Kidney tubule cell (primary cell): ENCODE measurements at regions not wholly inside any gene's neighbourhood (a gene's known extent, or its start where the extent isn't known, plus 50 kb on each side); places are given as distances from the start of the nearest gene placed in this dataset.
A peak's percentile ranks its signal among the peaks of the same experiment; 100 is the strongest.

ENCODE experiments used
- DNase-seq: peaks from one replicate; pipeline ENCODE4 v3.0.0-alpha.2; 2018; ENCODE audit warnings: low spot score

DNA sequence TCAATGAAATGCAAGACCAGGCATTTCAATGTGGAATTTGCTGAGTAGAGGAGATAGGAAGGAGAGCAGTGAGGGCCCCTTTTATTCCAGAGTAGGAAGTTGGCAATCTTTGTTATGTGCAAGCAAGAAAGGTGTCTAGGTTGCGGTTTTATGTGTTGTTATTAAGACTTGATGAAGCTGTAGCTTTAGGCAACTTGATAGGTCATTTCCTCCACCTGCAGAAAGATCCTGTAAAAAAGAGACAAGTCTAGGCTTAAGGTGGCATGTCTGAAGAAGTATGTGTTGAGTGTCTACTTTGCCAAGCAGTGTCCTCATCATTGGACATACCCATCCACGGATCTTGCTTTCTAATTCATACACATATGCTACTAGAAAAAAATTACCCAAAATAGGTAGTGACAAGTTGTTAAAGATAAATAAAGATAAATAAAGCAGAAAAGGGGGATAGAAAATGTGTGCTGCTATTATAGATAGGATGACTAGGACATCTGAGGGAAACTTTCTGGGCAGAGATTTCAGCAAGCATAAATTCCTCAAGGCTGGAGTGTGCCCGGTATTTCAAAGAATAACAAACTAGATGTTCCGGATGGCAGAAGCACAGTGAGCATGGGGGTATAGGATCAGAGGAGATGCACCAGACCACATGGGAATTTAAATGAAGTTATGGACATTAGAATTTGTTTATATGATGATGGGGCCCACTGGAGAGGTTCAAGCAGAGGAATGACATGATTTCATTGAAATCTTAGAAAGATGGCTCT, 335.0 kb downstream of the TGFB2 start:
- peak; percentile 44 for DNase-seq

DNA sequence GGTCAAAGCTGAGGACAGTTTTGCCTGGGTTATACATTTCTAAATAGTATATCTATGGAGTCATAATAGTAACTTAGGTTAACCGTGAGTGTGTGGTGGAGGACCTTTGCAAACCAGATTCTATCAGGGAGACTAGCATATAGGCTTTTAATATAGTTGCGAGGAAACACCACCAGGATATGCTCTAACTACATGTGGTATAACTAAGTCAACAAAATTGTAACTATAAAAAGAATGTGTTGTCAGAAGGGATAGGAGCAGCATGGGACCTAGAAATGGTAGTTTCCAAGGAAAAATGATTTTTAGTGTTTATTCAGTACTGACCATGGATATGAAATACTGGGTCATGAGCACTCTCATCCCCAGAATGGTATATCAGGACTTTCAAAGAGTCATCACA, 338.1 kb downstream of the TGFB2 start:
- no peak for DNase-seq

DNA sequence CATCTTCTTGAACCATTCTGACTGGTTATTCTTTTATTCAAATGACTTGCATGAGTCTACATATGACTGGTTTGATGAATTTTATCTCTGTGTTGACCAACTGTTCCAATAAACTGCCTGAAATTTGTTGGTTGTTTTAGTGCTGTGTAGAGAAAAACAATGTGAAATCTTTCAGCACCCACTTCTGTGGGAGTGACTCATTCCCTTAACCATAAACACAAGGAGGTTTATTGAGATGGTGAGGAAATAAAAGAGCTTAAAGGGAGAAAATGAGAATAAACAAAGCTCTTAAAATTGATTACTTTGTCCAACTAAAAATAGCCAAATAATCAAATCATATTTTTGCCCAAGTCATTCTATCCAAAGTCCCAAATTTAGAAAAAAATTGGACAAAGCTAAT, 341.1 kb downstream of the TGFB2 start:
- peak; percentile 7 for DNase-seq

DNA sequence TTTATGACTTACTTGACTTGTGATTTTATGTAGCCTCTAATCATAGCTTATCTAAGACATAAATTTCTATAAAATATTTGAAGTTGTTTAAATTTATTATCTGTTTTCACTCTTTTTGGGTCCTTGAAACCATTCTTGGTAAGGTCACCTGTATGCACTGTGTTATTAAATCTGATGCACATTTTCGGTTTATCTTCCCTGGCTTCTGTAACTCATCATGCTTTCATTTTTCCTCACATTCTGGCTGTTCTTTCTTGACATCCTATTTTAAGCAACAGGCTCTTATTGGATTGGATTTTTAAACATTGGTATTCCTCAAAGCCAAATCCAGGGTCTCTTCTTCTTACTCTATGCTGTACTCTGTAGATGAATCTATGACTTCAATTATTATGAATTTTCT, 341.6 kb downstream of the TGFB2 start:
- no peak for DNase-seq

DNA sequence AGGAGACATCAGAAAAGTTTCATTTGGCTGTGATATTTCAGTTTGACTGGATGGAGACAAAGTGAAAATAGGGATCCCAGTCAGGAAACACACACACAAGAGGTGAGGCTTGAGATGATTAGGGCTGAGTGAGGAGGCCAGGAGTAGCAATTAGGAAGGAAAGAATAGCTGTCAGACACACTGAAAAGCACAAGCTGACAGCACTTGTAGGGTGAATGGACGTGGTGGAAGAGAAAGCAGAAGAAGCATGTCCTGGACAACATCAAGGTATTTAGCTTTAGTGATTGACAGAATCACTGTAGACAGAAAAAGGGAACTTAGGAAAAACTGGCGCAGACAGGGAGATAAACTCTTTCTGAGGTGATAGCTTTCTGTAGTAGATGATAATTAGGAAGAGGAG, 347.7 kb downstream of the TGFB2 start:
- no peak for DNase-seq

DNA sequence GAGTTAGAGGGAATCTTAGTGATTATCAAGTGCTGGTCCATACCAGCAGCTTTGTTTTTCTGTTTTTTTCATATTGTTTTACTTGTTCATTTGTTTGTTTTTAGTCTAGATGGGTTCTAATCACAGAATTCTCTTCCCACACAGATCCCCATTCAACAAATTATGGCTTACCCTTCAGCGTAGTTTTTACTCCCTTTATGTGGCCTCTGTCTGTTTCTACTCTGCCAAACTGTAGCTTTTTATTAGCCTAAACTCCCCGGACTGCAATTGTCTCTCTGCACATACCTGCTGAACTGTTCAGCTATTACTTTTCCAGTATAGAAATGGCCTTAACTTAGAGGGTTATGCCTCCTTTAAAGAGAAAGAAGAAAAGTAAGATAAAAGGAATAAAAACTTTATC, 348.5 kb downstream of the TGFB2 start:
- no peak for DNase-seq

DNA sequence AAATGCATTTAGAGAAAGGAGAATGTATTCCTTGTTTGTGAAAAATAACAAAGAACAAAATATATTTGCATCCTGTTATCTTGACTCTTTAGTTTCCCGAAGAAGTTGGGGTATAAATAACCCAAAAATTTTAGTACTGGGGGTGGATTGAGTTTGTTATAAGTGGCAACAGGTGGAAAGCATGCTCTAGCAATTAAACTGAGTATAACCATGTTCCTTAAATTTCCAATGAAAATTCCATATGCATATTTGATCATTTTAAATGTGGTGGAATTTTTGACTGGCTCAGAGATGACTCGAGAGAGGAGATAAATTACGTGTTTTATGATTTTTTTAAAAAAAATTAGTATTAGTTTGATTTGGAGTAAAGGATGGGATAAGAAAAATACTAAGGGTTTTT, 348.9 kb downstream of the TGFB2 start:
- DNase-seq = no peak

DNA sequence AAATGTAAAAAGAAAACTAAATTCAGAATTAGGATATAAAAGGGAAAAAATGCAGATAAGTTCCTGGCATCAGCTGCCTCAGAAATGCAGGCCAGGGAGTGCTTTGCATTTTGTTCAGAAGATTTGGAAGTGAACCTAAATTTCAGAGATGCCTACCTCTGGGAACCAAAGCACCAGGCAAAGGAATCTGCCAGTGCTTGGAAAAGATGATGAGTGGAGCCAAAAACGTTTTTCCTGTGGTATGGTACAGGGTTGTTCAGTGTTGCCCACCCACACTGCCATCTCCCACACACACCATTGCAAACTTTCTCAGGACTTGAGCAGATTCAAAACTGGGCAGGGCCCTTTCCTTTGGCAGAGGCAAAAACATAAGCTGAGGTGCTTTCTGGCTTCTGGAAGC, 349.5 kb downstream of the TGFB2 start:
- DNase-seq = no peak

DNA sequence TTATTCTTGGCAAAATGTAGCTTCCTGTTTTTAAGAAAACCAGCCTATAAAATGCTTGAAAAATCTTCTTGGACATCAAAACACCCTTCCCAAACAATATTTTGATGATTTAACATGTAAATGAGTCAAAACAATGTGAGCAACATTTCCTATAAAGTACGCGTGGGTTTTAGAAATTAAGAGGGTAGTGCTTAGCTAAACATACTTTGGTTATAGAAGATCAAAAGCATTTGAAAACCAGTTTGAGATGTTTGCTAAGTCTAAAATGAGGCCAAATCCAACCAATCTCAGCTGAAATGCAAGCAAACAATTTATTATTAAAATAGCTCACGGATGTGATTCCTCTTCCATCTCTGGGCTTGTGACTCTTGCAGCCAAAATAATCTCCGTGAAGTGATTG, 350.4 kb downstream of the TGFB2 start:
- no peak for DNase-seq

DNA sequence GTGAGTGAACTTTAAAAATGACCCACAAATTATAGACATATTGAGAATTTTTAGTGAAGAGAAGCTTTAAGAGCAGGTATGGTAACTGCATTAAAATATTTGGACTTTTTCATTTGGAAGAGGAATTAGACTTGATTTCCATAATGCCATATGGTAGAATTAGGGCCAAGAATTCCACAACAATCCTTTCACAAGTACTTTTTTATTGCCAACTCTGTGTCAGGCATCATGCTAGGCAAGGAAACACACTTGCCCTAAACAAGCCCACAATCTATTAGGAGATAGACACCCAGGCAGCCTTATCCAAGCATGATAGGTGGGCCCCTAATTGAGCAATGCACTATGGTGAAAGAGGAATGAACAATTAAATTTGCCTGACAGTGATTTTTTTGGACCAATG, 353.0 kb downstream of the TGFB2 start:
- no peak for DNase-seq

DNA sequence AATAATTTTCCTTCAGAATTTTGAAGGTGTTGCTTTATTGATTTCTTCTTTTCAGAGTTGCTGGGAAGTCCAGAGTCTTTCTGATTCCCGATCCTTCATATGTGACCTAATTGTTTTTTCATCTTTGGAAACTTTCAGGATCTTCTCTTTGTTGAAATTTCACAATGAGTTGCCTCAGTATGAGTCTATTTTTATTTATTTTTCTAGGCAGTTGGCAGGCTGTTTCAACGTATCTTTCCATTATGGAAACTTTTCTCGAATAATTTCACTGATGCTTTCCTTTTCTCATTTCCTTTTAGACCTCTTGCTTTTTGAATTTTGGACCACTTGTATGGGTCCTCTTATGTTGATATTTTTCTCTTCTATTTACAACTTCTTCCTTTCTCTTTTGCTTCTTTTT, 354.3 kb downstream of the TGFB2 start:
- no peak for DNase-seq

DNA sequence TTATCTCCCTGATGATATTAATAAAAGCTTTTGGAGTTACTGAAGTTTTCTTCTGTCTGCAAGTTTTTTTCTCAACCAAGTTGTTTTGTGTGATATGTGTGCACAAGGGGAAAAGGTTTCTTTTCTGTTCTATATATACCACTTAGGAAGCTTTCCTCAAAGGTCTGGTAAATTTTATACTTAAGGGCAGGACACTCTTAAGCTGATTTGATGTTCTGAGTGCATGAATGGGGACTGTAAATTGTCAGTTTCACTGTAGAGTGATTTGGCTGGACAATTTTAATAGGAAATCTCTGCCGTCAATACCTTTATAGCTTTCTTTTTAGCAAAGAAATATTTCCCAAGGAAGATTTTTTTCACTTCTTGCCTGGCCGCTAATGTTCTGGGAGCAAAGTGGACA, 354.7 kb downstream of the TGFB2 start:
- no peak for DNase-seq

DNA sequence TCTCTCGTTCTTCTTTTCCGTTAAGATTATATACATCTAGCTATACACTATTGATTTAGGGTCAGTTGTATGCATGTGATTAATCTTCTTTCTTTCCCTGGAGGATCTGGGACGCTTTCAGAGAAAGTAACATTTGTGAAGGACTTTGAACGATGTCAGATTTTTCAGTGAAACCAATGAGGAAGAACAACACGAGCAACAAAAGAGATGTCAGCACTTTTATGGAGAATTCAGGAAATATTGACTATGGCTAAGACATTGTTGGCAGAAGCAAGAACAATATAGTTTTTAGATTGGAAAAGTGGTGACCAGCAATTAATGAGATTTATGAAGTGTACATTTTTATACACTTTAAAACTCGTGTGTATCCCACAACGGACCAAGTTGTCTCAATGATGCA, 355.5 kb downstream of the TGFB2 start:
- DNase-seq = no peak

DNA sequence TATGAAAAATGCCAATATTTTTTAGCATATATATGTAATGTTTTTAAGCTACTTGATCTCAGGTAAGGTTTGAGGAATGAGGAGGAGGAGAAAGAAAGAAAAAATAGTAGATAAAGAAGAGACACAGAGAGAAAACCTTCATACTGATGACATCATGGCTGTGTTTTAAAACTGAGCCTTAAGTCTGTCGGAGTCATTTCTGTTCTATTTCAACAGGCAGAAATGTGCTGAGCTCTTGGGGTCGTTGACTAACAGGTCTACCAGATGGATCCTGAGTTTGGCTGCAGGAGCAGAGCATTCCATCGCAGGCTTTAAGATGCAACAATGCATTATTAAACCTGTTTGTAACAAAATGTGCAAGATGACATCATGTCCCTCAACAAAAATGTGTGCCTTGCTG, 356.0 kb downstream of the TGFB2 start:
- DNase-seq = no peak

DNA sequence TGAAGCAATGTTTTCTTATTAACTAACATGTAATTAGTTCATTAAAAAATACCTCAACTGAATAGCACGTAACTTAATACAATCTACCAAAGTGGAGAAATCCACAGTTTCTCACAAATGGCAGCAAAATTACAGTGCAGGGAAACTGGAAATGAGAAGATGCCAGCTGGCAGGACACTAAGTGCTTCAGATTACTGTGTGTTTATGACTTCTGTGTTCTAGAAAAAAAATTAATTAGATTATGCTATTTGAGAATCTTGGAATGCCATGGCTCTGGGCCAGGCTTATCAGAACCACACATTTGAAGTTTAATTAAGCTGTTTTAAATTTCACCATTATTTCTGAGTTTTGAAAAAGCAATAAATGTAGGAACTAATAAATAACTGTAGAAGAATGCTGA, 357.6 kb downstream of the TGFB2 start:
- no peak for DNase-seq

DNA sequence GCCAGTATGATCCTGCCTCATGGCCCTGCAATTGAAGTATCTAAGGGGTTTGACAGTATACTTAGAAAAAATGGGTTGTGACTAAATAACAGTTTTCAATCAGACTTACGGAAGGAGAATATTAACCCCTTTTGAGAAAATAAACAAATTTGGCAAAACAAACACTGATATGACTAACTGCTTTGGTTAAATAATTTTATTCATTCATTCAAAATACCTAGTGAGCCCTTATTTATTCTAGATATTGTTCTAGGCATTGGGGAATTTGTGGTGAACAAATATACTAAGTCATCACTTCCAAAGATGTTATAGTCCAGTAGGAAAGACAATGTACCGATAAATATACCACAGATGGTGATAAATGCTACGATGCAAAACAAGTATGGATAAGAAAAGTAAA, 358.7 kb downstream of the TGFB2 start:
- DNase-seq = no peak

DNA sequence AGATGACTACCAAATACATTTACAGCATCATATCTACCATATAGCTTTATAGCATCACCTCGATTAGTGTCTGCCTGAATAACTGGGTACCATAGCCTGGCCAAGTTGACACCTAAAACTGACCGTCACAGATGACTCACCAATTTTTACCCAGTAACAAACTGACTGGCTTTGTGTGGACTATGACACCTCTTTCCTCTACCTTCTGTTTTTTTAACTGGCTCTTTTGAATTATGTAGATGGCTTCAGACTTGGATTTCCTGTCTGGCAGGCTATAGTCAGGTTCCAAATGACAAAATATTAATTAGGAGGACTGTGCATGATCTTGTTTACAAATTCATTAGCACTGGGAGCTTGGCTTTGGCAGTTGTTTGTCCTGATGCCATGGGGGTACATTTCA, 360.3 kb downstream of the TGFB2 start:
- DNase-seq = peak; percentile 71

DNA sequence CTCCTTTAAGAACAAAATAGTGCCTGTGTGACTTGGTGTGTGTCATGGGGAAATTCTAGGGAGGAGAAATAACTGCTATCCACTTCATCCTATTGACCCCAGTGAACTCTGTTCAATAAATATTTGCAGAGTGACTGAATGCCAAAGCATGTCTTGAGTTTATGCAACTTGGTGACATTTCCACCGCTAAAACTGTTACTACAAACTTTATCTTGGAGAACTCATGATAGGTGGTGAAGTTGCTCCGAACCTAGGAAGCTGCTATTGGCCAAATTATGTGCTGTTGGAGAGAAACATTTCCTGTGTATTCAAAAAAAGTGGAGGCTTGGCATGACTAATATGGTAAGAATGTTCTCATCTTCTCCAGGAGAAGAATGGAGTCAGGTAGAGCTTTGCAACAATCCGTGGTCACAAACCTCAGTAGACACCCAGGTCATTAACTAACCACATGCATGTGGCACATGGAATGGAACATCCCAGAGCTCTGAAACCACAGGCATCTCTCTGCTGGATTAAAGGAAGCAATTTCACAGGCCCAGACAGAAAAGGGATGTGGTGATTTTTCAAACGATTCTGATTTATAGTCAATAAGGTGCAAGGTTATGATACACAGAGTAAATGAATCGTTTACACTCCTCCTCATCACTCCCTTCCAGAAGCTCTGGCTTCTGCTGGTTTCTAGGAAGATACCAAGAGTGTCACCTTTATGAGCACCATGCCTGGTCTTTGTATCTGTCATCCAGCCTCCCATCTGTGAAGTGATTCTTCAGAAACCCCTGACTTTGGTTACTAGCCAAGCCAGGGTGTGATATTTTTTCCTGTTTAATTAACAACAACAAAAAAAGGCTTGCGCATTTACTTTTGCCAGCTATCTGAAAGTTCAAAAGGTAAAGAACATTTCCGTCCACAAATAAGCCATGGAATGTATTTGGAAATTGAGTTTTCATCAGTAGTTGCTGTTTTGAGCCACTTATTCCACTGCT, 361.1 kb downstream of the TGFB2 start:
- peak; percentile 100 for DNase-seq

DNA sequence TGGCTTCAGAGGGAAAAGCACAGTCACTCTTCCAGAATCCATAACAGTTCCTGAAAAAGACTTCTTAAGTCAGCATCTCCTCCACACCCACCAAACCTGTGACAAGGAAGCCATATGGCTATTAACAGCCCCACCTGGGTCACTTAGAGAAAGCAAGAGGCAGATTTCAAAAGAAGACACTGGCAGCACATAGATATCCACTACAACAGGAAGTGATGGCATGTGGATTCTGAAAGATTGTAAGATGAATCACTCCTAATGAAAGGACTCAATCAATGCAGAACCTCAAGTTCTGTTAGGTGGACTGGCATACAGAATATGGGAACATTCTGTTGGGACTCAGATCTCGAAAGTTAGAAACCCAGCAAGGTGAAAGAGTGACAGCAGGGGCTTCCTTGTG, 365.9 kb downstream of the TGFB2 start:
- DNase-seq = peak; percentile 44

DNA sequence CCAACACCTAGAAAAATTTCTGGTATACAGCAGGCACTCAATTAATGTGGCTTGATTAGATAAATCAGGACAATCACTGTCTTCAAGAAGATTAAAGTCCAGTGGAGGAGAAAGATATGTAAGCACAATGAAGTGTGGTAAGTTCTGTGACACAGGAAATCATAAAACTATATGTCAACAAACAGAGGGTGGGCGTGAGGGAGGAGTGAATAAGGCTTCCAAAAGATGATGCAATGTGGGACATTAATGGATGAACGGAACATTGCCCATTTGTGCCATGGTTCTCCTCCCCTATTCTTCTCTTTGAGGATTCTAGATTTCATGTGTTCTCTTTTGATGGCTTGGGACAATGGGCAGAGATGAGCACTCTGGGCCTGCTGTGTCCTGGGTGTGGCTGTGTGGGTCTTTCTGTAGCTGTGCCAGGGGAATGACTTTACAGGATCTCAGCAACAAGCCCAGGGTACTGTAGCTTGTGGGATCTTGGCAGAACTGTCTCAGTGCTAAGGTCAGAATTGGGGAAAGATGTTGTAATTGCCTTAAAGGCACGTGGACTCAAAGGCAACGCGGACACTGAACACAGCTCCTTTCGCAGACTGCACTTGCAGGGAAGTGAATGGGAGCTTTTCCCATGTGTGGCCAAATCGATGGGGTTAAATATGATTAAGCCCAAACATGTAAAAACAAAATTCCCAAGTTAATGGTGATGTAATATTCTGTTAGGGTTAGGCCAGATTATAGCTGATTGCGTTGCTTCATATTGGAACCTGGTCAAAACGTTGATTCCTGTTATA, 366.9 kb downstream of the TGFB2 start:
- peak; percentile 12 for DNase-seq

DNA sequence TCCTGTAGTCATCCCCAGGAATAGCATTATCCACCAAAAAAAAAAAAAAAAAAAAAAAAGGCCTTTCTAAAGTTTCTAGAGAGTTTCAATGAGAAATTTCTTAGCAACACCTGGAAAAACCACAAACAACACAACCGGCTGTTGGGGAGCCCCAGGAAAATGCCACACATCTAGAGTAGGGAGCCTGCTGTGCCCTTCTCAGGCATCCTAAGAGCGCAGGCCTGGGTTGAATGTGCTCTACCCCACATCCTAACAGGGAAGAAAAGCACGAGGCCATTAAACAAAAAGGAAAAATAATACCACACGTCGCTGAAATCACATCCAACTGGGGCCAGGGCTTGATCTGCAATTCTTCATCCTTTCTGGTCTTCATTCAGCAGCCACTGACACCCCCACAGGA, 367.5 kb downstream of the TGFB2 start:
- DNase-seq = no peak

DNA sequence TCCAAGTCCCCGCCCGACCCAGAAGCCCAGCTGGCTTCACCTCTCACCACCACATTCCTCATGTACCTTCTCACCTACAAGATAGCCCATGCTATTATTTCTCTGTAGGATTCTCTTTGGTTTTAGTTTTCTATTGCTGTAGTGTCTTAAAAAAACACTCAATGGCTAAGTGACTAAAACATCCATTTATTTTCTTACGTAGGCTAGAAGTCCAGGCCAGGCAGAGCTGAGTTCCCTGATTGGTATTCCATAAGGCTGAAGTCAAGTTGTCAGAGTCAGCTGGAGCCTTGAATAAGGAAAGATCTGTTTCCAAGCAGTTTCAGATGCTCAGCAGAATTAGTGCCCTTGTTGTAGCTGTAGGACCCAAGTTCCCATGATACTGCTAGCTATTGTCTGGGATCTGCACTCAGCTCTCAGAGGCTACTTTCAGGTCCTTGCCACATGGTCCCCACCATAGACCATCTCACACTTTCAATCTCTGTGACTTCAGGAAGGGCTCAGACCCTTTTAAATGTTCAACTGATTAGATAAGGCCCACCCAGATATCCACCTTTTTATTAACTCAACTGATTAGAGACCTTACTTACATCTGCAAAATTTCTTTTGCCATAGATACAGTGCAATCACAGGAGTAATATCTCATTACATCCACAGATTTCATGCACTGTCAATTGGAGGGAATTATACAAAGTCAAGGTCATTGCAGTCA, 371.0 kb downstream of the TGFB2 start:
- DNase-seq = no peak
